ENCODE measurements at regions not wholly inside any gene's neighbourhood (a gene's known extent, or its start where the extent isn't known, plus 50 kb on each side); places are given as distances from the start of the nearest gene placed in this dataset.

GRCh38 chr1:232493869-232494268, 136.1 kb downstream of the SIPA1L2 start:
- TF ChIP-seq CTCF (IDR thresholded peaks at IDR 0.05 in 2 of 3, conservative IDR thresholded peaks at IDR 0.05 in 1 of 3; ENCODE audit: insufficient read depth in 2 of 3, low read depth in 1 of 3, low read length in 3 of 3) = no peak
- no peak for TF ChIP-seq NFE2L1 (tag; IDR thresholded peaks at IDR 0.05; ENCODE audit: borderline replicate concordance, low read depth)
- no peak for TF ChIP-seq HDGF (IDR thresholded peaks at IDR 0.05)
- TF ChIP-seq FOXA1 (IDR thresholded peaks at IDR 0.05; ENCODE audit: borderline replicate concordance) = no peak
- no peak for TF ChIP-seq MTA1 (IDR thresholded peaks at IDR 0.05; ENCODE audit: borderline replicate concordance)
- TF ChIP-seq XRCC4 (IDR thresholded peaks at IDR 0.05; ENCODE audit: extremely low read depth, insufficient read depth, insufficient read length) = no peak
- TF ChIP-seq HCFC1 (IDR thresholded peaks at IDR 0.05; ENCODE audit: low read depth, low read length) = no peak
- no peak for TF ChIP-seq RAD21 (CRISPR knock-in tag; conservative IDR thresholded peaks at IDR 0.05 in 1 of 2, IDR thresholded peaks at IDR 0.05 in 1 of 2)
- TF ChIP-seq MAFG (tag; conservative IDR thresholded peaks at IDR 0.05) = no peak
- no peak for TF ChIP-seq ZNF699 (CRISPR knock-in tag; IDR thresholded peaks at IDR 0.05; ENCODE audit: insufficient replicate concordance)

Data from K562 (cell line).